Natural killer cell (primary cell): ENCODE measurements at regions not wholly inside any gene's neighbourhood (a gene's known extent, or its start where the extent isn't known, plus 50 kb on each side); places are given as distances from the start of the nearest gene placed in this dataset.

Experiments used
- ATAC-seq, 3 donors: fragments of 150-1000 bp in 2 of 3; fragments of 200-7000 bp in 1 of 3; cut with Tn5 transposase; 1 replicate in 1 of 3; 2 replicates in 2 of 3; pipeline ENCODE4 v1.10.0; 2021; ENCODE audit warnings: mild to moderate bottlenecking in 2 of 3, moderate library complexity in 2 of 3
- DNase-seq, 2 donors: peaks; one replicate each; pipeline versions ENCODE4 v3.0.0 to v3.0.0-alpha.2; 2013 to 2021; ENCODE audit warnings: mixed read lengths in 1 of 2
- H3K27ac ChIP-seq: one replicate; pipeline ENCODE4 v1.5.1; 2013; ENCODE audit warnings: mild to moderate bottlenecking, low read length
- H3K27me3 ChIP-seq: one replicate; pipeline ENCODE4 v1.6.1; 2013; ENCODE audit warnings: low read length; ENCODE audit not compliant: control insufficient read depth, insufficient read depth
- H3K36me3 ChIP-seq: one replicate; pipeline ENCODE4 v1.6.1; 2013; ENCODE audit warnings: low read length; ENCODE audit not compliant: control insufficient read depth, insufficient read depth
- H3K4me1 ChIP-seq: one replicate; pipeline ENCODE4 v1.6.1; 2013; ENCODE audit warnings: low read length; ENCODE audit not compliant: control insufficient read depth, insufficient read depth
- H3K4me3 ChIP-seq: one replicate; pipeline ENCODE4 v1.5.1; 2013; ENCODE audit warnings: low read length
- H3K9me3 ChIP-seq: one replicate; pipeline ENCODE4 v1.6.1; 2013; ENCODE audit warnings: low read length; ENCODE audit not compliant: control insufficient read depth, insufficient read depth
- H3K27ac Mint-ChIP-seq, 2 donors: one replicate each; pipeline ENCODE4 v1.8.0; 2022; ENCODE audit warnings: mild to moderate bottlenecking in 2 of 2, mixed read lengths in 2 of 2, moderate library complexity in 1 of 2
- H3K27me3 Mint-ChIP-seq, 2 donors: one replicate each; pipeline ENCODE4 v1.8.0; 2022; ENCODE audit warnings: low read depth in 2 of 2, mixed read lengths in 2 of 2
- H3K36me3 Mint-ChIP-seq: one replicate; pipeline ENCODE4 v1.8.0; 2022; ENCODE audit warnings: mixed read lengths
- H3K4me1 Mint-ChIP-seq, 2 donors: one replicate each; pipeline ENCODE4 v1.8.0; 2022; ENCODE audit warnings: mixed read lengths in 2 of 2
- H3K4me3 Mint-ChIP-seq: one replicate; pipeline ENCODE4 v1.8.0; 2022; ENCODE audit warnings: mild to moderate bottlenecking, moderate library complexity, mixed read lengths
- H3K9me3 Mint-ChIP-seq, 2 donors: one replicate each; pipeline ENCODE4 v1.8.0; 2022; ENCODE audit warnings: mixed read lengths in 2 of 2
- CTCF ChIP-seq: fragments of 200-600 bp; IDR thresholded peaks from one replicate; pipeline ENCODE4 v1.8.0; 2022; ENCODE audit warnings: antibody characterized with exemption
- whole genome bisulfite sequencing: methylation state at CpG from one replicate; pipeline ENCODE4 v1.1.7; 2013; ENCODE audit warnings: missing lambda C conversion rate; ENCODE audit not compliant: insufficient coverage; 5-methylcytosine and 5-hydroxymethylcytosine counted together
- intact Hi-C: fragments of 100-400 bp; cut with micrococcal nuclease; formaldehyde crosslinking; loops from one replicate; pipeline ENCODE4 v1.14.2; 2022

- Mint-ChIP-seq H3K4me3 (no peak overlapping the region), H3K36me3 (no peaks in the 10 kb centered on the region), H3K27me3 (no peaks in the 10 kb centered on the region), H3K4me1 (no peaks in the 10 kb centered on the region), H3K9me3 (peaks cover 13 to 27% of the 10 kb centered on the region in 2 donors), H3K27ac (no peak overlapping the region)
- Histone ChIP-seq H3K9me3 (no peaks in the 10 kb centered on the region), H3K4me1 (no peaks in the 10 kb centered on the region), H3K36me3 (no peaks in the 10 kb centered on the region), H3K27me3 (no peaks in the 10 kb centered on the region), H3K27ac (no peak overlapping the region), H3K4me3 (no peak overlapping the region)
- 69% methylated on average over 2 of the region's 2 CpGs for WGBS
- DNase-seq (no peak), ATAC-seq (no peak)
- no peak for TF ChIP-seq CTCF
- intact Hi-C loops: no loop called here
Measured at GRCh38 chr2:220424561-220424960, 797.1 kb downstream of the SLC4A3 start.

GRCh38 chr2:220432645-220433044 lies 805.2 kb downstream of the SLC4A3 start:
- Mint-ChIP-seq H3K4me1 (no peaks in the 10 kb centered on the region), H3K27ac (no peak overlapping the region), H3K4me3 (no peak overlapping the region), H3K27me3 (no peaks in the 10 kb centered on the region), H3K36me3 (no peaks in the 10 kb centered on the region), H3K9me3 (peaks cover 0 to 3% of the 10 kb centered on the region in 2 donors)
- TF ChIP-seq CTCF: no peak
- ATAC-seq: no peak
- WGBS: 75% methylated on average over 1 of the region's 2 CpGs
- no peak overlapping the region for H3K4me3 ChIP-seq
- H3K4me1 ChIP-seq: no peaks in the 10 kb centered on the region
- H3K27me3 ChIP-seq: no peaks in the 10 kb centered on the region
- intact Hi-C loops: no loop called here
- H3K36me3 ChIP-seq: no peaks in the 10 kb centered on the region
- no peak overlapping the region for H3K27ac ChIP-seq
- no peaks in the 10 kb centered on the region for H3K9me3 ChIP-seq
- DNase-seq: no peak

GRCh38 chr2:220433131-220433530 lies 805.7 kb downstream of the SLC4A3 start:
- no peaks in the 10 kb centered on the region for H3K27me3 ChIP-seq
- Mint-ChIP-seq H3K27me3 (no peaks in the 10 kb centered on the region), H3K36me3 (no peaks in the 10 kb centered on the region), H3K4me1 (no peaks in the 10 kb centered on the region), H3K9me3 (peaks cover 0 to 3% of the 10 kb centered on the region in 2 donors), H3K27ac (no peak overlapping the region), H3K4me3 (no peak overlapping the region)
- no peak for TF ChIP-seq CTCF
- H3K4me1 ChIP-seq: no peaks in the 10 kb centered on the region
- DNase-seq: no peak
- H3K9me3 ChIP-seq: no peaks in the 10 kb centered on the region
- no peaks in the 10 kb centered on the region for H3K36me3 ChIP-seq
- ATAC-seq: no peak
- no peak overlapping the region for H3K27ac ChIP-seq
- H3K4me3 ChIP-seq: no peak overlapping the region
- 100% methylated on average over 1 of the region's 3 CpGs for WGBS
- intact Hi-C loops: no loop called here

- H3K4me1 ChIP-seq: no peaks in the 10 kb centered on the region
- Mint-ChIP-seq H3K27ac (no peak overlapping the region), H3K36me3 (no peaks in the 10 kb centered on the region), H3K4me1 (no peaks in the 10 kb centered on the region), H3K4me3 (no peak overlapping the region), H3K9me3 (peaks cover 0 to 3% of the 10 kb centered on the region in 2 donors), H3K27me3 (no peaks in the 10 kb centered on the region)
- no peak for DNase-seq
- no peaks in the 10 kb centered on the region for H3K36me3 ChIP-seq
- no peaks in the 10 kb centered on the region for H3K27me3 ChIP-seq
- TF ChIP-seq CTCF: no peak
- intact Hi-C loops: no loop called here
- no peak overlapping the region for H3K27ac ChIP-seq
- no peaks in the 10 kb centered on the region for H3K9me3 ChIP-seq
- WGBS: no CpG with 5 or more reads among the region's 2 CpGs
- ATAC-seq: no peak
- no peak overlapping the region for H3K4me3 ChIP-seq
Measured at GRCh38 chr2:220434385-220434784, 807.0 kb downstream of the SLC4A3 start.
